ENCODE measurements at regions not wholly inside any gene's neighbourhood (a gene's known extent, or its start where the extent isn't known, plus 50 kb on each side); places are given as distances from the start of the nearest gene placed in this dataset.

DNA sequence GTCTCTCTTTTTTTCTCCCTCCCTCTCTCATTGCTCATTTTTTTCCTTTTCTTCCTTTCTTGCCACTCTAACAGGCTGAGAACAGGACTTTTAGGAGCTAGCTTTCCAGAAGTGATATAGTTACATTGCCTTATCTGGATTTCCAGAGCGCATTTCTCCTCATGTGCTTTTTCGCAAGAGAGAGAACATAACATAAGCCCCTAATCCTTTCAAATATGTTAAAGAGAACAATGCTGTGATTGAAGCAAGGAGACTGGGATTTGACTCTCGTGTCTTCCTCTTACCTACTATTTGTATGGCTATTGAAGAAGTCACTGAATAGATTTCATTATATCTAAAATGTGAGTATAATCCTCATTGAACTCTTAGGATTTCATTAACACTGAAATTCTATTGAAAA lies 101.2 kb upstream of the PRPS1L1 start:
- TF ChIP-seq ZNF24 (tag by site-specific recombination; IDR thresholded peaks at IDR 0.05) (no peak), ZNF677 (tag by site-specific recombination; IDR thresholded peaks at IDR 0.05) (no peak), SCRT2 (tag by site-specific recombination; IDR thresholded peaks at IDR 0.05) (no peak), ZNF530 (tag by site-specific recombination; IDR thresholded peaks at IDR 0.05; ENCODE audit: low read depth) (no peak), ZNF664 (tag by site-specific recombination; IDR thresholded peaks at IDR 0.05) (no peak), BCL11A (tag by site-specific recombination; IDR thresholded peaks at IDR 0.05; ENCODE audit: low read depth) (no peak), ZNF658 (tag by site-specific recombination; IDR thresholded peaks at IDR 0.05) (no peak), ZNF629 (tag by site-specific recombination; IDR thresholded peaks at IDR 0.05) (no peak), ZNF292 (tag by site-specific recombination; IDR thresholded peaks at IDR 0.05; ENCODE audit: borderline replicate concordance, low read depth) (no peak), OVOL3 (tag by site-specific recombination; IDR thresholded peaks at IDR 0.05) (no peak), ZNF529 (tag by site-specific recombination; IDR thresholded peaks at IDR 0.05; ENCODE audit: insufficient replicate concordance) (no peak)
- TF ChIP-seq, protein P1, sequence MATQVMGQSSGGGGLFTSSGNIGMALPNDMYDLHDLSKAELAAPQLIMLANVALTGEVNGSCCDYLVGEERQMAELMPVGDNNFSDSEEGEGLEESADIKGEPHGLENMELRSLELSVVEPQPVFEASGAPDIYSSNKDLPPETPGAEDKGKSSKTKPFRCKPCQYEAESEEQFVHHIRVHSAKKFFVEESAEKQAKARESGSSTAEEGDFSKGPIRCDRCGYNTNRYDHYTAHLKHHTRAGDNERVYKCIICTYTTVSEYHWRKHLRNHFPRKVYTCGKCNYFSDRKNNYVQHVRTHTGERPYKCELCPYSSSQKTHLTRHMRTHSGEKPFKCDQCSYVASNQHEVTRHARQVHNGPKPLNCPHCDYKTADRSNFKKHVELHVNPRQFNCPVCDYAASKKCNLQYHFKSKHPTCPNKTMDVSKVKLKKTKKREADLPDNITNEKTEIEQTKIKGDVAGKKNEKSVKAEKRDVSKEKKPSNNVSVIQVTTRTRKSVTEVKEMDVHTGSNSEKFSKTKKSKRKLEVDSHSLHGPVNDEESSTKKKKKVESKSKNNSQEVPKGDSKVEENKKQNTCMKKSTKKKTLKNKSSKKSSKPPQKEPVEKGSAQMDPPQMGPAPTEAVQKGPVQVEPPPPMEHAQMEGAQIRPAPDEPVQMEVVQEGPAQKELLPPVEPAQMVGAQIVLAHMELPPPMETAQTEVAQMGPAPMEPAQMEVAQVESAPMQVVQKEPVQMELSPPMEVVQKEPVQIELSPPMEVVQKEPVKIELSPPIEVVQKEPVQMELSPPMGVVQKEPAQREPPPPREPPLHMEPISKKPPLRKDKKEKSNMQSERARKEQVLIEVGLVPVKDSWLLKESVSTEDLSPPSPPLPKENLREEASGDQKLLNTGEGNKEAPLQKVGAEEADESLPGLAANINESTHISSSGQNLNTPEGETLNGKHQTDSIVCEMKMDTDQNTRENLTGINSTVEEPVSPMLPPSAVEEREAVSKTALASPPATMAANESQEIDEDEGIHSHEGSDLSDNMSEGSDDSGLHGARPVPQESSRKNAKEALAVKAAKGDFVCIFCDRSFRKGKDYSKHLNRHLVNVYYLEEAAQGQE (tag by site-specific recombination; IDR thresholded peaks at IDR 0.05), result no peak
- TF ChIP-seq, protein P2, sequence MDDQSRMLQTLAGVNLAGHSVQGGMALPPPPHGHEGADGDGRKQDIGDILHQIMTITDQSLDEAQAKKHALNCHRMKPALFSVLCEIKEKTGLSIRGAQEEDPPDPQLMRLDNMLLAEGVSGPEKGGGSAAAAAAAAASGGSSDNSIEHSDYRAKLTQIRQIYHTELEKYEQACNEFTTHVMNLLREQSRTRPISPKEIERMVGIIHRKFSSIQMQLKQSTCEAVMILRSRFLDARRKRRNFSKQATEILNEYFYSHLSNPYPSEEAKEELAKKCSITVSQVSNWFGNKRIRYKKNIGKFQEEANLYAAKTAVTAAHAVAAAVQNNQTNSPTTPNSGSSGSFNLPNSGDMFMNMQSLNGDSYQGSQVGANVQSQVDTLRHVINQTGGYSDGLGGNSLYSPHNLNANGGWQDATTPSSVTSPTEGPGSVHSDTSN (CRISPR knock-in tag; IDR thresholded peaks at IDR 0.05), result no peak
- TF ChIP-seq, protein P3, sequence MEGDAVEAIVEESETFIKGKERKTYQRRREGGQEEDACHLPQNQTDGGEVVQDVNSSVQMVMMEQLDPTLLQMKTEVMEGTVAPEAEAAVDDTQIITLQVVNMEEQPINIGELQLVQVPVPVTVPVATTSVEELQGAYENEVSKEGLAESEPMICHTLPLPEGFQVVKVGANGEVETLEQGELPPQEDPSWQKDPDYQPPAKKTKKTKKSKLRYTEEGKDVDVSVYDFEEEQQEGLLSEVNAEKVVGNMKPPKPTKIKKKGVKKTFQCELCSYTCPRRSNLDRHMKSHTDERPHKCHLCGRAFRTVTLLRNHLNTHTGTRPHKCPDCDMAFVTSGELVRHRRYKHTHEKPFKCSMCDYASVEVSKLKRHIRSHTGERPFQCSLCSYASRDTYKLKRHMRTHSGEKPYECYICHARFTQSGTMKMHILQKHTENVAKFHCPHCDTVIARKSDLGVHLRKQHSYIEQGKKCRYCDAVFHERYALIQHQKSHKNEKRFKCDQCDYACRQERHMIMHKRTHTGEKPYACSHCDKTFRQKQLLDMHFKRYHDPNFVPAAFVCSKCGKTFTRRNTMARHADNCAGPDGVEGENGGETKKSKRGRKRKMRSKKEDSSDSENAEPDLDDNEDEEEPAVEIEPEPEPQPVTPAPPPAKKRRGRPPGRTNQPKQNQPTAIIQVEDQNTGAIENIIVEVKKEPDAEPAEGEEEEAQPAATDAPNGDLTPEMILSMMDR (tag by site-specific recombination; IDR thresholded peaks at IDR 0.05), result no peak
